LHCN-M2 (cell line): ENCODE measurements at regions not wholly inside any gene's neighbourhood (a gene's known extent, or its start where the extent isn't known, plus 50 kb on each side); places are given as distances from the start of the nearest gene placed in this dataset.

Source experiments
- DNase-seq: peaks from one replicate; pipeline ENCODE4 v3.0.0-alpha.2; 2012; ENCODE audit warnings: low read depth

GRCh38 chr22:44615146-44615545 lies 86.9 kb upstream of the PRR5 start:
- no peak for DNase-seq

GRCh38 chr22:44613196-44613595 lies 88.8 kb upstream of the PRR5 start:
- no peak for DNase-seq

- DNase-seq: no peak
Observed at GRCh38 chr22:44611880-44612496, 90.0 kb upstream of the PRR5 start.

- DNase-seq: no peak
Observed at GRCh38 chr22:44610071-44610470, 91.9 kb upstream of the PRR5 start.

GRCh38 chr22:44609400-44609988 lies 92.5 kb upstream of the PRR5 start:
- DNase-seq: no peak

GRCh38 chr22:44608597-44609399 lies 93.2 kb upstream of the PRR5 start:
- no peak for DNase-seq

GRCh38 chr22:44606126-44606525 lies 95.9 kb upstream of the PRR5 start:
- no peak for DNase-seq

GRCh38 chr22:44605486-44605885 lies 96.5 kb upstream of the PRR5 start:
- DNase-seq: no peak

- DNase-seq: no peak
Observed at GRCh38 chr22:44604991-44605390, 97.0 kb upstream of the PRR5 start.

- no peak for DNase-seq
Observed at GRCh38 chr22:44604455-44604854, 97.5 kb upstream of the PRR5 start.

GRCh38 chr22:44603767-44604166 lies 98.2 kb upstream of the PRR5 start:
- no peak for DNase-seq

GRCh38 chr22:44601725-44602124 lies 100.3 kb upstream of the PRR5 start:
- no peak for DNase-seq

- DNase-seq: no peak
Observed at GRCh38 chr22:44601189-44601588, 100.8 kb upstream of the PRR5 start.

- DNase-seq: no peak
Observed at GRCh38 chr22:44600207-44600785, 101.7 kb upstream of the PRR5 start.

GRCh38 chr22:44599500-44600140 lies 101.6 kb upstream of the RTL6 start:
- no peak for DNase-seq

- no peak for DNase-seq
Observed at GRCh38 chr22:44599084-44599483, 101.1 kb upstream of the RTL6 start.

GRCh38 chr22:44597616-44598015 lies 99.6 kb upstream of the RTL6 start:
- peak; percentile 97 for DNase-seq

GRCh38 chr22:44596396-44597125 lies 98.5 kb upstream of the RTL6 start:
- no peak for DNase-seq

- DNase-seq: no peak
Observed at GRCh38 chr22:44595841-44596341, 97.9 kb upstream of the RTL6 start.

GRCh38 chr22:44594951-44595350 lies 96.9 kb upstream of the RTL6 start:
- no peak for DNase-seq

- no peak for DNase-seq
Observed at GRCh38 chr22:44592824-44593148, 94.8 kb upstream of the RTL6 start.
